Stimulated activated CD4-positive, alpha-beta T cell treated with anti-CD3 and anti-CD28 coated beads, Interleukin-4, amount 100 ng/mL, for 4 hours (primary cell): ENCODE measurements at regions not wholly inside any gene's neighbourhood (a gene's known extent, or its start where the extent isn't known, plus 50 kb on each side); places are given as distances from the start of the nearest gene placed in this dataset.
"Not testable (repeated sequence)": the region's sequence is repeated elsewhere in the genome, so short reads cannot be mapped to it uniquely, and the experiment has no call there.

ENCODE experiments used
- DNase-seq, 2 experiments: peaks; one replicate each; pipeline ENCODE4 v3.0.0-alpha.2; 2020

DNA sequence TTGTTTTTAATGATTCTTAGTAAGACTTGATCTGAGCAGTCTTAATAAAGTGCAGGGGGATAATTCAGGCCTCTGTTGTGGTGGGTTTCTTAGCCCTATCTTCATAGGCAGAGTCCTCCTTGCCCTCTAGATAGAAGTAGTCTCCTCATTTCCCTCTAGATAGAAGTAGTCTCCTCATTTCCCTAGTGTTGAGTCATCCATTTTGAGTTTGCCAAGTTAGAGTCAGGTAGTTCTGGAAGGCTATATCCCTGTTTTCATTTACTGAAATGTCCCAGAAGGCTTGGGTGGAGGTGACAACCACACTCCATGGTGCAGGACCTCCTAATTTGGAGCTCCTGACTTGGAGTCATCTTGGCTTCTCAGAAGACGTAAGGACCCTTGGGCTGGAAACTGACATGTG is 384.6 kb downstream of the MLLT3 start:
- no peak for DNase-seq

DNA sequence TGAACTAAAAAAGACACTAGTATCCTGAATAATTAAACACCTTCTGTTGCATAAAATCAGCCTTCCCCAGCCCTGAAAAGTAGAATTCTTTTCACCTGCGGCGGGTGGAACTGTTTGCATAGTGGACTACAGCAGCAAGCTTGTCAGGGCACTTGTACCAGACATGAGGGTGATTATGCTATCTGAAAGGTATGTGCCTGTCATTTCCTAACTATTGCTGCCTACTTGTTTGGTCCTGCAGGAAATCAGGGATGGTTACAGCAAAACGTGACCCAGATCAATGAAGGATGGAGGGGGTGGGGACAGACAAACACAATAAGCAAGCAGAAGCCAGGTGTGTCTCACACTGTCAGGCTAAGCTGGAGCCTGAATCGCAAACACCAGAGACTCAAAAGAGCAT is 385.6 kb downstream of the MLLT3 start:
- DNase-seq: no peak

DNA sequence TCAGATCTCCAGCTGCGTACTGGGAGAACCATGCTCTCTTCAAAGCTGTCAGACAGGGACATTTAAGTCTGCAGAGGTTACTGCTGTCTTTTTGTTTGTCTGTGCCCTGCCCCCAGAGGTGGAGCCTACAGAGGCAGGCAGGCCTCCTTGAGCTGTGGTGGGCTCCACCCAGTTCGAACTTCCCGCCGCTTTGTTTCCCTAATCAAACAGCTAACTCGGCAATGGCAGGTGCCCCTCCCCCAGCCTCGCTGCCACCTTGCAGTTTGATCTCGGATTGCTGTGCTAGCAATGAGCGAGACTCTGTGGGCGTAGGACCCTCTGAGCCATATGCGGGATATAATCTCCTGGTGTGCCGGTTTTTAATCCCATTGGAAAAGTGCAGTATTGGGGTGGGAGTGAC is 387.1 kb downstream of the MLLT3 start:
- DNase-seq: not testable (repeated sequence)

- DNase-seq: no peak
Measured at GRCh38 chr9:20228096-20228495, 394.2 kb downstream of the MLLT3 start.

DNA sequence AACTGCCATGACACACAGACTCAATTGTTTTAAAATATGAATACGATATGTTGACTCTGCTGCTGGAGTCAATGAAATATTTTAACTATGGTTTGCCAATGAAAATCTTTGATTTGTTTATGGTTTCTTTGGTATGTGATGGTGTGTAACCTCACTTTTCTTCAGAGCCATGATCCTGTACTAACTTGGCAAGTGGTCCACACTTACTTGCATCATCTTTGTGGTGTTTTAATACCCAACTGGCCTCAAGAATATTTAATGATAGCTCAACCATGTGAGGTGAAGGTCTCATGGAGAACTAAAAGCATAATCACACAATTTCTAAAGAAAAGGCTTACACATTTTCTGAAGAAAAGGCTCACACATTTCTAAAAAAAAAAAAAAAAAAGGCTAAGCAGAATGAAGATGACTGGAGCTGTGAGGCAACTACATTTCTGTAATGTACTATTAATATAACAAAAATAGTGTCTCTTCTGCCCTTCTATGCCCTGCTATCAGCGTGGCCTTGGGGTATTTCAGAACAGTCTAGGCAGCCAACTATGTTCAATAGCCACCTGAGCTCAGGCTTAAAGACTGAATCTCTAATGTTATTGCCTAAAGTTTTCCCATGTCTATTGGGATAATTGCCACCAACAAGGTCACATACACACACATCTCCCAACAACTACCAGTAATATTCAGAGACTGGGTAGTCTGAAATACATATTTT is 395.0 kb downstream of the MLLT3 start:
- no peak for DNase-seq

DNA sequence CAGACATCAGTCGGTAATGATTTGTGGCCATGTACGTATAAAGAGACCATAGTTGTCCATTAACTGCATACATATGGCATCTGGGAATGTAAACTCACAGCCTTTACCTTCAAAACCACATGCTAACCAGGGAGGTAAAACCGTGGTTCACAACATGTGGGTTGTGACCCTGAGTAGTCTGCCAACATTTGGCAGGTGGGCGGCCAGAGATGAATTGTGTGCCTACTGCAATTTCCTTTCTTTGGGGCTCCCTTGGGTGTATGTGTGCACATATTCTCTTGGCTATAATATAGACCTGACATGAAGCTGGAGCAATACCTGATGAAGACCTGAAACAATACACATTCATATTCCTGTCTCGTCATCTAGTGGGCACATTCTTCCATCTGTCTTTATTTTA is 396.0 kb downstream of the MLLT3 start:
- no peak for DNase-seq

DNA sequence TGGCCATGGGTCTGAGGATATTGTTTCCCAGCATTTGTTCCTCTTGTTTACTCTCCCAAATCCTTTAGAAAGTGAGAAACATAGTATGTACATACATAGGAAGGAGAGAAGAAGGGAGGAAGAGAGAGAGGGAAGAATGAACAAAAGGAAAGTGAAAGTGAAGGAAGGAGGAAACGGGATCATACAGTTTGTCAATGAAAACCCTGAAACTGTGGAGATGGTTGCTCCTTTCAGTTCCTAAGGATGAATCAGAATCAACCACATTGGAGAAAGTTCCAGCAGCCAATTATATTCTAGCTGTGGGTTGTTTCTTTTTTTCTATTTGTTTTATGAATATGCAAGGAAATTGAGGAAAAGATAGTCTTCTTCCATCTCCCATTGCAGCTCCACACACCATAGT is 396.5 kb downstream of the MLLT3 start:
- DNase-seq: no peak

DNA sequence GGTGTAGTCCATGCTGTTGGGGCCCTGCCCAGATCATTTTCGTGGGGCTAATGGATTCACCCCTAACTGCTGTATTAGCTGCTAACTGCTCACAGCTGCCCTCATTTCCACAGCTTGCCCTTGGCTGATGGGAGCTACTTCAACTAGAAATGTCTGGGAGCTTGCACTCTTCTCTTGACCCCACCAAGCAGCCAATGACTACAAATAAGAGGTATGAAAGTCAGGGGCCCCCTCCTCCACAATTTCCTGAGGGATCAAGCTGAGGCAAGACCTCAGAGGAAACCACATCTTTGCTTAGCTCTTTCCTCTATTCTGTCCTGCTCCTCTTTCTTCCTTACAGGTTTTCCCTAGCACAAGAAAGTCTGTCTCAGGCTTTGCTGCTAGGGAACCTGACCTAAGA is 397.5 kb downstream of the MLLT3 start:
- DNase-seq: no peak

- DNase-seq: no peak
Measured at GRCh38 chr9:20220286-20220685, 402.0 kb downstream of the MLLT3 start.

- no peak for DNase-seq
Measured at GRCh38 chr9:20219437-20219836, 402.9 kb downstream of the MLLT3 start.

DNA sequence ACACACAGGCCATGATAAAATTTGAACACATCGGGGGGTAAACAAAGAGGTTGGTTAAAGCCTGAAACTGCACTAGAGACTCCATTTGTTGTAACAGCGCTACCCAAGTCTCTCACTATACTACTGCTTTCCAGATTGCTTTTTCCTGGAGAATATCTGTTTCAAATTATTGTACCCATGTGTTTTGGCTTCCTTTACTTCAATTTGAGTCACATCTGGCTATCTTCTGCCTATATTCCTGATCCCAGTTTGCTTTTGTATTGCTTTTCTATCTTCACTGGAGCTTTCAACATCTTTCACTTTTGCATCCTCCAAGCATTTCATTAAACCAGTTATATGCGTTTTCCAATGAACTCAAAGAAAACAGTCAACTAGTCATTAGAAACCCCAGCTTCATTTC is 404.7 kb downstream of the MLLT3 start:
- no peak for DNase-seq

DNA sequence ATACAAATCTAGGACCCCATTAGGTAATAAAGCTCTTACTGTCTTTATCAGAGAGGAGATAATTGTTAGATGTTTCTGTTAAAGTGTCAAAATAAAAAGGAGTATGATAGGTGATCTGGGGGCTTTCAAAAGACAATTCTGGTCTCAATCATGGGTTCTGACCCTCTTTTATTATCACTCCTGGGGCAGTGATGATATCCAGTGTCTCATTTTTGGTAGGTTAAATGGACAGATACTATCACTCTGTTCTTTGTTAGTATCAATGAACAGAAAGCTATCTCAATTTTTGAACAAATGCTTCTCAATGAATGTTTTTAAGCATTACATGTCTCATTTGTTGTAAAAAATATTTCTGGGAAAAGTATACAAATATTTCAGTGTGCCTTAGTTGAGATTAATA is 405.9 kb downstream of the MLLT3 start:
- DNase-seq: no peak

- DNase-seq: no peak
Measured at GRCh38 chr9:20215552-20215951, 406.7 kb downstream of the MLLT3 start.

DNA sequence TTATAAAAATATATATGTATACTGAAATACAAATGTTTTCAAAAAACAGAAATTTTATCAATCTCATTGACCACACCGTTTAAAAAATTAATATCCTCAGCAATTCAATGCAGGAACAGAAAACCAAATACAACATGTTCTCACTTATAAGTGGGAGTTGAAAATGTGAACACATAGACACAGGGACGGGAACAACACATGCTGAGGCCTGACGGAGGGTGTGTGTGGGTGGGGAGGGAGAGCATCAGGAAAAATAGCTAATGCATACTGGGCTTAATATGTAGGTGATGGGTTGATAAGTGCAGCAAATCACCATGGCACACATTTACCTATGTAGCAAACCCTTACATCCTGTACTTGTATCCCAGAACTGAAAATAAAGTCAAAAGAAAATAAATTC is 409.5 kb downstream of the MLLT3 start:
- no peak for DNase-seq

GRCh38 chr9:20209391-20210340 is 412.6 kb downstream of the MLLT3 start:
- DNase-seq: peak; percentile 10 to 42

DNA sequence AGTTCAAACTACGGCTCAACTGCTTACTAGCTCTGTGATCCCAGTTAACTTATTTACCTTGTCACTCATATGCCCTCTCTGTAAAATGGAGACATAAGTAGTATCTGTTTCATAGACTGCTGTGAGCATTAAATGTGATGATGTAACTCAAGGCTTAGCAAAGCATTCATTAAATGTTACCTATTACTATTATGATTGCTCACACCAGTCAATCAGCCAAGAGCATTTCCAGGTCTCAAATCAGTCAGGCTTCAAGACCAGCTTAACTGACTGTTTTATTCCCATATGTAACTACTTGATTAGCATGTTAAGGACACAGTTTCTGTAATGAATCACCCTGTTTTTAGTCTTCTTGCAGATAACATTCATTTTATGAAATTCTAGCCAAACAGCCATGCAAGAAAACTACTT is 413.3 kb downstream of the MLLT3 start:
- DNase-seq: no peak

- no peak for DNase-seq
Measured at GRCh38 chr9:20208226-20208625, 414.1 kb downstream of the MLLT3 start.

DNA sequence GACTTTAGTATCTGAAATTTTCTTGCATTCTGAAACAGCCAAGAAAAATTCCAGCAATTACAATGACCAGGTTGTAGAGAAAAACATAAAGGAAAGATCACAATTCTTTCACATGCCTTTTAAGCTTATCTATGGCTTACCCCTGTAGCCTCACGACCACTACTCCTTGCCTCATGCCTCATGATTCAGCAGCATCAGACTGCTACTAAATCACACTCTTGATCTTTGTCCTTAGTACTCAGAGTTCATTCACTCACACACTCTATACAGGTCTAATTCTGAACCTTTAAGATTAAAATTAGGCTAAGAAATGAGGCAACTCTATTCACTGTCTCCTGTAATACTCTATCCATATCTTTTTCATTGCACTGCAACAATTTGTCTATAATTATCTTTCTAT is 415.1 kb downstream of the MLLT3 start:
- no peak for DNase-seq

- DNase-seq: no peak
Measured at GRCh38 chr9:20205821-20206220, 416.5 kb downstream of the MLLT3 start.

- DNase-seq: no peak
Measured at GRCh38 chr9:20200991-20201431, 412.2 kb upstream of the SLC24A2 start.

GRCh38 chr9:20200581-20200980 is 411.7 kb upstream of the SLC24A2 start:
- DNase-seq: no peak

DNA sequence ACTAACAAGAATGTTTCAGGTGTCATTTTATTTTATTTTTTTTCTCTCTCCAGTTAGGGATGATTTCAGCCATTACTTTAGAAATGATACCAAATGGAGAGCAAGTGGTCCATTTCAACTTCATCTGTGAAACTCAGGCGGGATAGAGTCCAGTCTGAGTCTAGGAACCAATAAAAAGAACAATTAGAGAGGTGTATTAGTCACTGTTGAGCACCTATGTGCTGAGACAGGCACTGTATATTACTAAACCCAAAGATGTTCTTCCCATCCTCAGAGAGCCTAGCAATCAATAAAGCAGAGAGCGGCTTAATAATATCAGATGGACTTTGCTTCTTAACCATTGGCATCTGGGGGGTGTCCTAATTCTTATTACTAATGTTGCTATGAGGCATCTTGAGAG is 410.3 kb upstream of the SLC24A2 start:
- no peak for DNase-seq

DNA sequence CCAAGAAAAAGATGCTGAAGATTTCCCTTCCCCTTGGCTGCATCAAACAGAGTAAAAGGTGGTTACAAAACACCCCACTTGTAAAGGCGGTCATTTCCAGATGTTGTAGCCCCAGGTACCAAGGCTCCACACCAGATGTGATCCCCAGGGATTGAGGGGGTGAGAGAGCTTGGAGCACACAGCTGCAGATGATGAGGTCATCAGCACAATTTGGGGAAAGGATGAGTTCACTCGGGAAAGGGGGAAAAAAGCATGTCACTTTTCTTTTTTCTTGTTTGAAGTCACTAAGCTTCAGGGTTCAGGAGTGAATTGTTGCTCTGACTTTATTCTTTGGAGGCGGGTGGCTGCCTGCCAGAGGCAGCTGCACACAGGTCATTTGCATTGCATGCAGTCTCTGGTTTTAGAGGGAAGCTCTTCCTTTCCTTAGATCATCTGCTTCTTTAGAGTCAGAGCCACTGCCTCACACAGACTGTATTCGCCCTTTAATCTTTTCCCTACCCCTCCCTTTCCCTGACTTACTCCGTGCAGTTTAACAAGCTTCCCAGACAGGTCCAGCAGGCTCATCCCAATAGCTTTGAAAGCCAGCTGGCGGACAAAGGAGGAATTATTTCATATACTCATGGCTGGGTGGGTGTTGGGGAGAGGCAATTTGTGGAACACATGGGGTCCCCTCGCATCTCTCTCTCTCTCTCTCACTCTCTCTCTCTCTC is 409.3 kb upstream of the SLC24A2 start:
- no peak for DNase-seq
